ENCODE measurements at regions not wholly inside any gene's neighbourhood (a gene's known extent, or its start where the extent isn't known, plus 50 kb on each side); places are given as distances from the start of the nearest gene placed in this dataset.

GRCh38 chr19:30123119-30123518 lies 181.1 kb downstream of the URI1 start:
- no peaks in the 10 kb centered on the region for H3K9me3 ChIP-seq
- no peak for DNase-seq (ENCODE audit: low spot score in 2 of 2)
- no peaks in the 10 kb centered on the region for H3K36me3 ChIP-seq
- no peaks in the 10 kb centered on the region for H3K27me3 ChIP-seq
- no peaks in the 10 kb centered on the region for H3K4me1 ChIP-seq
- H3K4me3 ChIP-seq = no peak overlapping the region
- TF ChIP-seq CTCF (IDR thresholded peaks at IDR 0.05) = no peak
- no peak overlapping the region for H3K27ac ChIP-seq
- intact Hi-C loops (cut with DNase I) = no loop called here

- DNase-seq (ENCODE audit: low spot score in 2 of 2) = no peak
- TF ChIP-seq CTCF (IDR thresholded peaks at IDR 0.05) = no peak
- H3K36me3 ChIP-seq = no peaks in the 10 kb centered on the region
Observed at GRCh38 chr19:30123611-30124010, 181.6 kb downstream of the URI1 start.

GRCh38 chr19:30128211-30128610 lies 186.2 kb downstream of the URI1 start:
- no peaks in the 10 kb centered on the region for H3K27me3 ChIP-seq
- no peak for TF ChIP-seq CTCF (IDR thresholded peaks at IDR 0.05)
- H3K27ac ChIP-seq = no peak overlapping the region
- H3K4me3 ChIP-seq = no peak overlapping the region
- H3K36me3 ChIP-seq = no peaks in the 10 kb centered on the region
- H3K9me3 ChIP-seq = no peaks in the 10 kb centered on the region
- intact Hi-C loops (cut with DNase I) = no loop called here
- no peak for DNase-seq (ENCODE audit: low spot score in 2 of 2)
- H3K4me1 ChIP-seq = no peaks in the 10 kb centered on the region

More at GRCh38 chr19:30123611-30124010, 181.6 kb downstream of the URI1 start:
- no peak overlapping the region for H3K4me3 ChIP-seq
- no peaks in the 10 kb centered on the region for H3K9me3 ChIP-seq
- no peaks in the 10 kb centered on the region for H3K4me1 ChIP-seq
- intact Hi-C loops (cut with DNase I) = no loop called here
- no peaks in the 10 kb centered on the region for H3K27me3 ChIP-seq
- H3K27ac ChIP-seq = no peak overlapping the region

- Histone ChIP-seq H3K4me1 (no peaks in the 10 kb centered on the region), H3K36me3 (no peaks in the 10 kb centered on the region), H3K27me3 (no peaks in the 10 kb centered on the region), H3K9me3 (no peaks in the 10 kb centered on the region), H3K27ac (no peak overlapping the region), H3K4me3 (no peak overlapping the region)
- TF ChIP-seq CTCF (IDR thresholded peaks at IDR 0.05) = no peak
- DNase-seq (ENCODE audit: low spot score in 2 of 2) = no peak
- intact Hi-C loops (cut with DNase I) = no loop called here
Observed at GRCh38 chr19:30130356-30131122, 188.5 kb downstream of the URI1 start.

GRCh38 chr19:30131246-30131645 lies 189.2 kb downstream of the URI1 start:
- H3K36me3 ChIP-seq = no peaks in the 10 kb centered on the region
- no peak for TF ChIP-seq CTCF (IDR thresholded peaks at IDR 0.05)
- no peaks in the 10 kb centered on the region for H3K9me3 ChIP-seq
- intact Hi-C loops (cut with DNase I) = no loop called here
- H3K4me3 ChIP-seq = no peak overlapping the region
- no peak overlapping the region for H3K27ac ChIP-seq
- H3K4me1 ChIP-seq = no peaks in the 10 kb centered on the region
- no peak for DNase-seq (ENCODE audit: low spot score in 2 of 2)
- no peaks in the 10 kb centered on the region for H3K27me3 ChIP-seq
